ENCODE measurements at regions not wholly inside any gene's neighbourhood (a gene's known extent, or its start where the extent isn't known, plus 50 kb on each side); places are given as distances from the start of the nearest gene placed in this dataset.

GRCh38 chr4:85039526-85039925, 73.0 kb upstream of the WDFY3 start:
- TF ChIP-seq, protein P1, sequence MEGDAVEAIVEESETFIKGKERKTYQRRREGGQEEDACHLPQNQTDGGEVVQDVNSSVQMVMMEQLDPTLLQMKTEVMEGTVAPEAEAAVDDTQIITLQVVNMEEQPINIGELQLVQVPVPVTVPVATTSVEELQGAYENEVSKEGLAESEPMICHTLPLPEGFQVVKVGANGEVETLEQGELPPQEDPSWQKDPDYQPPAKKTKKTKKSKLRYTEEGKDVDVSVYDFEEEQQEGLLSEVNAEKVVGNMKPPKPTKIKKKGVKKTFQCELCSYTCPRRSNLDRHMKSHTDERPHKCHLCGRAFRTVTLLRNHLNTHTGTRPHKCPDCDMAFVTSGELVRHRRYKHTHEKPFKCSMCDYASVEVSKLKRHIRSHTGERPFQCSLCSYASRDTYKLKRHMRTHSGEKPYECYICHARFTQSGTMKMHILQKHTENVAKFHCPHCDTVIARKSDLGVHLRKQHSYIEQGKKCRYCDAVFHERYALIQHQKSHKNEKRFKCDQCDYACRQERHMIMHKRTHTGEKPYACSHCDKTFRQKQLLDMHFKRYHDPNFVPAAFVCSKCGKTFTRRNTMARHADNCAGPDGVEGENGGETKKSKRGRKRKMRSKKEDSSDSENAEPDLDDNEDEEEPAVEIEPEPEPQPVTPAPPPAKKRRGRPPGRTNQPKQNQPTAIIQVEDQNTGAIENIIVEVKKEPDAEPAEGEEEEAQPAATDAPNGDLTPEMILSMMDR (IDR thresholded peaks at IDR 0.05) = no peak
- TF ChIP-seq POLR2A (IDR thresholded peaks at IDR 0.05) = no peak
